OCI-LY1 (cell line): ENCODE measurements at regions not wholly inside any gene's neighbourhood (a gene's known extent, or its start where the extent isn't known, plus 50 kb on each side); places are given as distances from the start of the nearest gene placed in this dataset.

Experiments used
- H2AFZ ChIP-seq: fragments of 200-600 bp; sonication (generic), shearing (Covaris generic); 2 replicates; pipeline ENCODE4 v1.6.0; 2014; ENCODE audit warnings: antibody characterized with exemption, mild to moderate bottlenecking, low read length
- H3F3A ChIP-seq: fragments of 200-600 bp; sonication (generic), shearing (Covaris generic); 2 replicates; pipeline ENCODE4 v1.6.0; 2014; ENCODE audit warnings: mild to moderate bottlenecking, antibody characterized with exemption, low read length, moderate library complexity; ENCODE audit not compliant: insufficient read depth
- H3K27ac ChIP-seq: fragments of 200-600 bp; sonication (generic); 2 replicates; pipeline ENCODE4 v1.5.1; 2014; ENCODE audit warnings: low read length, mixed run types, mild to moderate bottlenecking, low read depth; ENCODE audit not compliant: poor library complexity, severe bottlenecking
- H3K27me3 ChIP-seq: fragments of 200-600 bp; sonication (generic); 2 replicates; pipeline ENCODE4 v1.6.0; 2014; ENCODE audit warnings: antibody characterized with exemption, mild to moderate bottlenecking, low read length, moderate library complexity; ENCODE audit not compliant: insufficient read depth
- H3K36me3 ChIP-seq: fragments of 200-600 bp; sonication (generic); 2 replicates; pipeline ENCODE4 v1.6.1; 2014; ENCODE audit warnings: mild to moderate bottlenecking, antibody characterized with exemption, low read length, moderate library complexity, mixed read lengths; ENCODE audit not compliant: insufficient read depth
- H3K4me1 ChIP-seq: fragments of 200-600 bp; sonication (generic); 2 replicates; pipeline ENCODE4 v1.5.1; 2014; ENCODE audit warnings: mild to moderate bottlenecking, low read length, moderate library complexity; ENCODE audit not compliant: insufficient read depth, severe bottlenecking
- H3K4me2 ChIP-seq: fragments of 200-600 bp; sonication (generic), shearing (Covaris generic); 2 replicates; pipeline ENCODE4 v1.6.1; 2014; ENCODE audit warnings: low read length
- H3K4me3 ChIP-seq: fragments of 200-600 bp; sonication (generic); 2 replicates; pipeline ENCODE4 v1.5.1; 2014; ENCODE audit warnings: low read length, low read depth, mild to moderate bottlenecking, mixed read lengths; ENCODE audit not compliant: poor library complexity, severe bottlenecking
- H3K79me2 ChIP-seq: fragments of 200-600 bp; shearing (Covaris generic); 2 replicates; pipeline ENCODE4 v1.6.1; 2016; ENCODE audit warnings: mixed run types, low read length, mixed read lengths; ENCODE audit not compliant: insufficient read depth
- H3K9ac ChIP-seq: fragments of 200-600 bp; sonication (generic), shearing (Covaris generic); 2 replicates; pipeline ENCODE4 v1.6.1; 2014; ENCODE audit warnings: mild to moderate bottlenecking, low read length, mixed read lengths
- H3K9me2 ChIP-seq: fragments of 200-600 bp; sonication (generic), shearing (Covaris generic); 2 replicates; pipeline ENCODE4 v1.6.1; 2014; ENCODE audit warnings: low read depth, mild to moderate bottlenecking, low read length, mixed read lengths
- H3K9me3 ChIP-seq: fragments of 200-600 bp; shearing (Covaris generic); 2 replicates; pipeline ENCODE4 v1.6.1; 2014; ENCODE audit warnings: low read length, mixed read lengths
- H4K20me1 ChIP-seq: fragments of 200-600 bp; sonication (generic), shearing (Covaris generic); 2 replicates; pipeline ENCODE4 v1.6.0; 2016; ENCODE audit warnings: mild to moderate bottlenecking, low read length; ENCODE audit not compliant: insufficient read depth
- EZH2 ChIP-seq: fragments of 200-600 bp; sonication (generic), shearing (Covaris generic); IDR thresholded peaks from 2 replicates; pipeline ENCODE4 v1.8.0; 2017; ENCODE audit warnings: borderline replicate concordance, mixed run types, mild to moderate bottlenecking, antibody characterized with exemption, low read length, moderate library complexity, mixed read lengths
- TF ChIP-seq, protein P1 (sequence below): fragments of 200-600 bp; sonication (generic), shearing (Covaris generic); IDR thresholded peaks from 2 replicates; pipeline ENCODE4 v1.5.1; 2017; ENCODE audit warnings: mild to moderate bottlenecking, antibody characterized with exemption, low read length, moderate library complexity, mixed read lengths

DNA sequence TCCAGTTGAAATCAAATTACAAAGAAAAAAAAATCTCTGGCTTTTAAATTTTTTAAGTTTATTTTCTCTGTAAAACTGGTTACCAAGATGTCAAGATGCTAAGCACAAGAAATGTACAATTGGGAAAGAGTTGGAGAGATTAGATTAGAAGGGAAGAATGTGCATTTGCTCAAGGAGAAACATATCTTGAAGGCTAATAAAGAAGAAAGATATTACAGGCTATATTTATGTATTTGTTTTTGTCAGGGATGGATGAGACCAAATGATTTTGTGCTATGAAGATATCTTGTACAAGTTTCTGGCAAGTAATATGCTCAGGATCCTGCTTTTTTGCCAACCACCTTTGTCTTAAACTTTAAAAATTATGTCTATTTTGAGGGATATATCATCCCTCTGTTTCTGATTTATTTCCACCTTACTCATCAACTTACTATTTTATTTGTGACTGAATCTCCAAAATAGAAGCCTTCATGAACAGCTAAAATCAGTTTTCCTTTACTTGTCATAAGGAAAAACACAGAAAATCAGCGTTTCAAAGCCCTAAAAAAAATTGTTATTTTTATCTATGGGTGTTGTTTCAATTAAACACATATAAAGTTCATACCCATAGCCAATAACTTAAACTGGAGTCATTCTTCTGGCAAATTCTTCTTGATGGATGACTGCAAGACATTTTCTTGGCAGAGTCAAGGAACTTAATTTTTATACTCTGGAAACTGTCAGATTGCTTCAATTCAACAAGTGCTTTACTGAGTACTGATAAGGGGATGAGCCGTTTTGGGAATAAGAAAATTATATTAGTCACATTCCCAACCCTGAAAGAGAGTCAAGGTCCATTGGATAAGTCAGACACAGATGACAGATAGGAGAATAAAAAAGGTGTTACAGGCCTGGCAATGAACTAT, 141.8 kb downstream of the CTH start:
- Histone ChIP-seq H3K9me3 (no peaks in the 10 kb centered on the region), H3K36me3 (no peaks in the 10 kb centered on the region), H3K27ac (no peak overlapping the region), H4K20me1 (no peaks in the 10 kb centered on the region), H3K9me2 (no peaks in the 10 kb centered on the region), H3K4me2 (no peak overlapping the region), H3F3A (no peaks in the 10 kb centered on the region), H3K27me3 (no peaks in the 10 kb centered on the region), H2AFZ (no peak overlapping the region), H3K4me3 (no peak overlapping the region), H3K79me2 (no peaks in the 10 kb centered on the region), H3K4me1 (no peaks in the 10 kb centered on the region), H3K9ac (no peak overlapping the region)
- TF ChIP-seq, protein P1, sequence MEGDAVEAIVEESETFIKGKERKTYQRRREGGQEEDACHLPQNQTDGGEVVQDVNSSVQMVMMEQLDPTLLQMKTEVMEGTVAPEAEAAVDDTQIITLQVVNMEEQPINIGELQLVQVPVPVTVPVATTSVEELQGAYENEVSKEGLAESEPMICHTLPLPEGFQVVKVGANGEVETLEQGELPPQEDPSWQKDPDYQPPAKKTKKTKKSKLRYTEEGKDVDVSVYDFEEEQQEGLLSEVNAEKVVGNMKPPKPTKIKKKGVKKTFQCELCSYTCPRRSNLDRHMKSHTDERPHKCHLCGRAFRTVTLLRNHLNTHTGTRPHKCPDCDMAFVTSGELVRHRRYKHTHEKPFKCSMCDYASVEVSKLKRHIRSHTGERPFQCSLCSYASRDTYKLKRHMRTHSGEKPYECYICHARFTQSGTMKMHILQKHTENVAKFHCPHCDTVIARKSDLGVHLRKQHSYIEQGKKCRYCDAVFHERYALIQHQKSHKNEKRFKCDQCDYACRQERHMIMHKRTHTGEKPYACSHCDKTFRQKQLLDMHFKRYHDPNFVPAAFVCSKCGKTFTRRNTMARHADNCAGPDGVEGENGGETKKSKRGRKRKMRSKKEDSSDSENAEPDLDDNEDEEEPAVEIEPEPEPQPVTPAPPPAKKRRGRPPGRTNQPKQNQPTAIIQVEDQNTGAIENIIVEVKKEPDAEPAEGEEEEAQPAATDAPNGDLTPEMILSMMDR: no peak
- no peak for TF ChIP-seq EZH2

DNA sequence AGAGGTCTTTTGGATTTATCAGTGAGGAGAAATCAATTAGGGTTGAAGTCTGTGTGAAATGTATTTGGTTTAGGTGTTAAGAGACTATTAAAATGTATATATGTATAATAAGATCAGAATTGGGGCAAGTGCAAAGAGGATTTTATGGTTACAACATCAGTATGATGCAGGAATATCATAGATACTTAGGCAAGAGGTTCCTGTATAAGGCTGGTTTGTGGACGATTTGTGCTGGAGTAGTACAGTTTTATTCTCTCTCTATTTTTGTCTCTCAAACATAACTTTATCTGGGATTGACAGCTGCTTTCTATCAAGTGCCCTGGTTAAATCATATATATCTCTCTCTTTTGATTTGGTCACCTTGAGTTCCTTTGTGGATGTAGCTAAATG, 142.5 kb downstream of the CTH start:
- Histone ChIP-seq H3K27me3 (no peaks in the 10 kb centered on the region), H3K4me1 (no peaks in the 10 kb centered on the region), H3K9me3 (no peaks in the 10 kb centered on the region), H3K79me2 (no peaks in the 10 kb centered on the region), H3K36me3 (no peaks in the 10 kb centered on the region), H3K9ac (no peak overlapping the region), H4K20me1 (no peaks in the 10 kb centered on the region), H3K27ac (no peak overlapping the region), H3K9me2 (no peaks in the 10 kb centered on the region), H2AFZ (no peak overlapping the region), H3K4me3 (no peak overlapping the region), H3F3A (no peaks in the 10 kb centered on the region), H3K4me2 (no peak overlapping the region)
- TF ChIP-seq, protein P1: no peak
- TF ChIP-seq EZH2: no peak

DNA sequence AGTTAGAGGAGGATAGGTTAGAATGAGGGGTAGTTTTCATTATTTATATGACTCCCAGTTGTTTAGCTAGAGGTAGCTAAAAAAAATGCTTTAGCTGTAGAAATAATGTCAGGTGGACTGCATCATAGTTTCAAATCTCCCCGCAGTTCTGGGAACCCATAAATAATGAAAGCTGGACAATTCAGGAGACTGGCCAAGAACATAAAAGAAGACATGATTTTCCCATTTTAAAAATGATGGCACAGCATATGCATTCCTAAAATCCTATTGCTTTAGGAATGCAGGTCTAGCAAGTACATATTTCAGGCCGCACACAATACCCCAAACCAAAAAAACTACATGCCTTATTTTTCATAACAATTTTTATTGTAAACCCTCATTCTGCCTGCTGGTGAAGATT, 143.3 kb downstream of the CTH start:
- Histone ChIP-seq H3F3A (no peaks in the 10 kb centered on the region), H3K36me3 (no peaks in the 10 kb centered on the region), H3K4me2 (no peak overlapping the region), H3K27ac (no peak overlapping the region), H2AFZ (no peak overlapping the region), H3K4me3 (no peak overlapping the region), H3K4me1 (no peaks in the 10 kb centered on the region), H3K9me3 (no peaks in the 10 kb centered on the region), H3K27me3 (no peaks in the 10 kb centered on the region), H3K9ac (no peak overlapping the region), H4K20me1 (no peaks in the 10 kb centered on the region), H3K79me2 (no peaks in the 10 kb centered on the region), H3K9me2 (no peaks in the 10 kb centered on the region)
- TF ChIP-seq EZH2: no peak
- TF ChIP-seq, protein P1: no peak
